WTC11 (cell line): ENCODE measurements at regions not wholly inside any gene's neighbourhood (a gene's known extent, or its start where the extent isn't known, plus 50 kb on each side); places are given as distances from the start of the nearest gene placed in this dataset.

Source experiments
- ATAC-seq: fragments of 200-7000 bp; cut with Tn5 transposase; 2 replicates; pipeline ENCODE4 v1.10.0; 2021; ENCODE audit warnings: mild to moderate bottlenecking, moderate library complexity
- CTCF ChIA-PET: fragments of 300-600 bp; sonication (Branson Sonifier 250); formaldehyde crosslinking; loops from one replicate; lab custom pipeline; 2021; ENCODE audit warnings: antibody characterized with exemption; lab: Charles Lee
- POLR2A ChIA-PET: fragments of 350-600 bp; sonication (Branson Sonifier 250); formaldehyde crosslinking; loops from one replicate; lab custom pipeline; 2021; ENCODE audit warnings: antibody characterized with exemption; lab: Charles Lee
- DNase-seq: peaks from one replicate; pipeline ENCODE4 v3.0.0; 2021; ENCODE audit warnings: low spot score
- H3K27ac Mint-ChIP-seq: 2 replicates; pipeline ENCODE4 v1.8.0; 2021; ENCODE audit warnings: mixed read lengths
- H3K27me3 Mint-ChIP-seq: 2 replicates; pipeline ENCODE4 v1.8.0; 2021; ENCODE audit warnings: low read depth, mild to moderate bottlenecking, moderate library complexity, mixed read lengths
- H3K36me3 Mint-ChIP-seq: 2 replicates; pipeline ENCODE4 v1.8.0; 2021; ENCODE audit warnings: mixed read lengths
- H3K4me1 Mint-ChIP-seq: 2 replicates; pipeline ENCODE4 v1.8.0; 2022; ENCODE audit warnings: mixed read lengths
- H3K4me3 Mint-ChIP-seq: 2 replicates; pipeline ENCODE4 v1.8.0; 2021; ENCODE audit warnings: mild to moderate bottlenecking, moderate library complexity, mixed read lengths
- H3K9me3 Mint-ChIP-seq: 2 replicates; pipeline ENCODE4 v1.8.0; 2021; ENCODE audit warnings: mixed read lengths
- ATF1 ChIP-seq: sonication (generic); formaldehyde crosslinking; IDR thresholded peaks from 2 replicates; pipeline ENCODE4 v1.8.1; 2023; ENCODE audit warnings: mild to moderate bottlenecking, moderate library complexity, missing genetic modification reagents
- ATF2 ChIP-seq: sonication (generic); formaldehyde crosslinking; IDR thresholded peaks from 2 replicates; pipeline ENCODE4 v1.8.1; 2022; ENCODE audit warnings: low read depth, missing genetic modification reagents, borderline replicate concordance
- ATF3 ChIP-seq: sonication (generic); formaldehyde crosslinking; conservative IDR thresholded peaks from 2 replicates; pipeline ENCODE4 v1.8.1; 2022; ENCODE audit warnings: mild to moderate bottlenecking, missing genetic modification reagents
- CREM ChIP-seq: sonication (generic); formaldehyde crosslinking; IDR thresholded peaks from 2 replicates; pipeline ENCODE4 v1.8.1; 2022; ENCODE audit warnings: mild to moderate bottlenecking, missing genetic modification reagents, moderate library complexity
- E2F4 ChIP-seq: sonication (generic); formaldehyde crosslinking; IDR thresholded peaks from 2 replicates; pipeline ENCODE4 v1.8.1; 2022; ENCODE audit warnings: low read depth, mild to moderate bottlenecking, moderate library complexity, missing genetic modification reagents, borderline replicate concordance
- ELF4 ChIP-seq: sonication (generic); formaldehyde crosslinking; IDR thresholded peaks from 2 replicates; pipeline ENCODE4 v1.8.1; 2022; ENCODE audit warnings: low read depth, mild to moderate bottlenecking, moderate library complexity, missing genetic modification reagents
- EMX1 ChIP-seq: fragments of 250-450 bp; sonication (Bioruptor Pico); IDR thresholded peaks from 2 replicates; pipeline ENCODE4 v1.8.0; 2021; ENCODE audit warnings: mild to moderate bottlenecking
- ESRRA ChIP-seq: sonication (generic); formaldehyde crosslinking; IDR thresholded peaks from 2 replicates; pipeline ENCODE4 v1.8.1; 2022; ENCODE audit warnings: mild to moderate bottlenecking, missing genetic modification reagents, borderline replicate concordance
- FOXJ3 ChIP-seq: sonication (generic); formaldehyde crosslinking; IDR thresholded peaks from 2 replicates; pipeline ENCODE4 v1.9.0; 2021; ENCODE audit warnings: missing genetic modification reagents, mild to moderate bottlenecking, borderline replicate concordance
- GABPB1 ChIP-seq: sonication (generic); formaldehyde crosslinking; IDR thresholded peaks from 2 replicates; pipeline ENCODE4 v1.8.1; 2023; ENCODE audit warnings: mild to moderate bottlenecking, missing genetic modification reagents
- HMGA2 ChIP-seq: fragments of 250-450 bp; sonication (Bioruptor Pico); IDR thresholded peaks from 2 replicates; pipeline ENCODE4 v1.4.0; 2021; ENCODE audit warnings: mild to moderate bottlenecking, moderate library complexity
- MLX ChIP-seq: sonication (generic); formaldehyde crosslinking; IDR thresholded peaks from 2 replicates; pipeline ENCODE4 v1.8.1; 2023; ENCODE audit warnings: mild to moderate bottlenecking, missing genetic modification reagents, moderate library complexity
- RORB ChIP-seq: fragments of 250-450 bp; sonication (Bioruptor Pico); IDR thresholded peaks from 2 replicates; pipeline ENCODE4 v1.9.0; 2021; ENCODE audit warnings: mild to moderate bottlenecking
- SMAD3 ChIP-seq: sonication (generic); formaldehyde crosslinking; IDR thresholded peaks from 2 replicates; pipeline ENCODE4 v1.8.0; 2022; ENCODE audit warnings: missing genetic modification reagents, mild to moderate bottlenecking, borderline replicate concordance
- SMAD4 ChIP-seq: sonication (generic); formaldehyde crosslinking; IDR thresholded peaks from 2 replicates; pipeline ENCODE4 v1.8.0; 2022; ENCODE audit warnings: mild to moderate bottlenecking, missing genetic modification reagents
- SOX15 ChIP-seq: fragments of 250-450 bp; sonication (Bioruptor Pico); IDR thresholded peaks from 2 replicates; pipeline ENCODE4 v1.9.0; 2021; ENCODE audit warnings: mild to moderate bottlenecking
- SP1 ChIP-seq: sonication (generic); formaldehyde crosslinking; conservative IDR thresholded peaks from 2 replicates; pipeline ENCODE4 v1.8.1; 2022; ENCODE audit warnings: missing genetic modification reagents
- TEAD4 ChIP-seq: sonication (generic); formaldehyde crosslinking; IDR thresholded peaks from 2 replicates; pipeline ENCODE4 v1.8.0; 2022; ENCODE audit warnings: mild to moderate bottlenecking, missing genetic modification reagents
- ZBTB21 ChIP-seq: sonication (generic); formaldehyde crosslinking; IDR thresholded peaks from 2 replicates; pipeline ENCODE4 v1.8.1; 2023; ENCODE audit warnings: mild to moderate bottlenecking, missing genetic modification reagents, borderline replicate concordance
- ZMAT4 ChIP-seq: fragments of 250-450 bp; sonication (Bioruptor Pico); IDR thresholded peaks from 2 replicates; pipeline ENCODE4 v1.9.0; 2021; ENCODE audit warnings: mild to moderate bottlenecking
- ZNF121 ChIP-seq: sonication (generic); formaldehyde crosslinking; IDR thresholded peaks from 2 replicates; pipeline ENCODE4 v1.8.0; 2023; ENCODE audit warnings: missing genetic modification reagents
- ZNF232 ChIP-seq: sonication (generic); formaldehyde crosslinking; IDR thresholded peaks from 2 replicates; pipeline ENCODE4 v1.8.0; 2022; ENCODE audit warnings: mild to moderate bottlenecking, missing genetic modification reagents
- ZNF671 ChIP-seq: fragments of 250-450 bp; sonication (Bioruptor Pico); IDR thresholded peaks from 2 replicates; pipeline ENCODE4 v1.8.0; 2021; ENCODE audit warnings: mild to moderate bottlenecking
- TF ChIP-seq, protein P1 (sequence below): sonication (generic); formaldehyde crosslinking; IDR thresholded peaks from 2 replicates; pipeline ENCODE4 v1.8.1; 2022; ENCODE audit warnings: mild to moderate bottlenecking, missing genetic modification reagents, moderate library complexity, borderline replicate concordance
- TF ChIP-seq, protein P2 (sequence below): sonication (generic); formaldehyde crosslinking; IDR thresholded peaks from 2 replicates; pipeline ENCODE4 v1.8.1; 2023; ENCODE audit warnings: mild to moderate bottlenecking, missing genetic modification reagents, borderline replicate concordance
- TF ChIP-seq, protein P3 (sequence below): sonication (generic); formaldehyde crosslinking; IDR thresholded peaks from 2 replicates; pipeline ENCODE4 v1.8.1; 2023; ENCODE audit warnings: mild to moderate bottlenecking, moderate library complexity, missing genetic modification reagents

DNA sequence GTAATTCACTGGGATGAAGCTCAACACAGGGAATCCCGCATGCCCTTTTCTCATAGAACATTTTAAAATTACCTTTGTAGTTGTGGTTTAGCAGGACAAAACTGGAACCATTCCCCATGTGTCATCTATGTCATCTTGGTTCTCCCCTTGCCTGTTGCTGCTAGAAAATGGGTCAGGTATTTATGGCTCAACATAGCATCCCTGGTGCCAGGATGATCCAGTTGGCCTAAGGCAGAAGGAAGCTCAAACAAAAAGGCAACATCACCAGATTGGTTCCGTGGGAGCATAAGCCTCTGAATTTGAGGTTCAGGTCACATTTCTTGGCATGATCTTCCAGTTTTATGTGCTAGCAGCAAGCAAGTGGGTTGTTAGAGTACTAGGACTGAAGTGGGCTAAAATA, 552.6 kb upstream of the BOD1L1 start:
- TF ChIP-seq MLX (CRISPR knock-in tag): no peak
- no peak for TF ChIP-seq ESRRA (CRISPR knock-in tag)
- TF ChIP-seq CREM (CRISPR knock-in tag): no peak
- TF ChIP-seq ZNF671 (CRISPR knock-in tag): no peak
- no peak for TF ChIP-seq SMAD3 (CRISPR knock-in tag)
- TF ChIP-seq ZMAT4 (CRISPR knock-in tag): no peak
- TF ChIP-seq GABPB1 (CRISPR knock-in tag): no peak
- TF ChIP-seq HMGA2 (CRISPR knock-in tag): no peak
- TF ChIP-seq ZBTB21 (CRISPR knock-in tag): no peak
- TF ChIP-seq EMX1 (CRISPR knock-in tag): no peak
- TF ChIP-seq E2F4: no peak
- TF ChIP-seq TEAD4 (CRISPR knock-in tag): no peak
- TF ChIP-seq RORB (CRISPR knock-in tag): no peak
- no peak for TF ChIP-seq ATF1
- no peak for TF ChIP-seq SOX15 (CRISPR knock-in tag)
- TF ChIP-seq SMAD4 (CRISPR knock-in tag): no peak
- no peak for TF ChIP-seq SP1 (CRISPR knock-in tag)
- TF ChIP-seq, all 79 proteins: peak for 0
- no peaks in the 10 kb centered on the region for H3K9me3 Mint-ChIP-seq
- H3K4me1 Mint-ChIP-seq: peaks cover 88% of the 10 kb centered on the region
- DNase-seq: no peak
- CTCF ChIA-PET: no interaction called here
- no peak for ATAC-seq
- no peak overlapping the region for H3K4me3 Mint-ChIP-seq
- no peak overlapping the region for H3K27ac Mint-ChIP-seq
- no peaks in the 10 kb centered on the region for H3K36me3 Mint-ChIP-seq
- POLR2A ChIA-PET: no interaction called here
- H3K27me3 Mint-ChIP-seq: no peaks in the 10 kb centered on the region; the same call in 1 of the 2 replicates

DNA sequence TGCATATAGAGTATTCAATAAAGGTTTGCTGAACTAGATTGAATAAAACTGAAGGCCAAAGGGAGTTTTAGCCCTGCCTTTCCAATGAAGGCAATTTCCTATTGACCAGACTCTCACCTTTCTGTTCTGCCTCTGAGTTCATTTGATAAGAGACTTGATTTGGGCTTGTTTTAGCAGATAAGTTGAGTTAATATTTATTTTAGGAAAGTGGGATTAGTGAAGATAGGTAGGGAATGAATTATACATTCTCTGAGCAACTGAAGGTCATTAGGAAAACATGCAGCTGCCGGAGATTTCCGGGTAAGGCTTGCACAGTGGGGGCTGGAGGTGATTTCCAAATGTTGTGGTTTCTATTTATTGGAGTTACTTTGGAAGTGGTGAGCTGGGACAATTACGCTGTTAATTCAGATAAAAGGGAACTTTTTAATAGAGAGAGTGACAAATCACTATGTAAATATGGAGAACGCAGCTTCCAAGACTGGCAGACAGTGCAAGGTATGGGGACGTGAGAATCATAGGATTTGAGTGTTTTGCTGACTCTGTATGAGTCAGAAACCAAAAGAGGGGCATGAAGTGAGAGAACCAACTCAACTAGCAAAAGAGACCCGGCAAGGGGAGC, 553.6 kb upstream of the BOD1L1 start:
- no peak overlapping the region for H3K4me3 Mint-ChIP-seq
- no peaks in the 10 kb centered on the region for H3K36me3 Mint-ChIP-seq
- H3K27me3 Mint-ChIP-seq: no peaks in the 10 kb centered on the region; the same call in 1 of the 2 replicates
- no peaks in the 10 kb centered on the region for H3K9me3 Mint-ChIP-seq
- ATAC-seq (no peak), DNase-seq (no peak)
- CTCF ChIA-PET: no interaction called here
- H3K27ac Mint-ChIP-seq: peak overlapping the region; percentile 46; the same call in 1 of the 2 replicates
- peaks cover 79% of the 10 kb centered on the region for H3K4me1 Mint-ChIP-seq
- POLR2A ChIA-PET: no interaction called here
- TF ChIP-seq FOXJ3 (CRISPR knock-in tag): no peak
- no peak for TF ChIP-seq ZNF121 (CRISPR knock-in tag)
- no peak for TF ChIP-seq CREM (CRISPR knock-in tag)
- no peak for TF ChIP-seq ATF2 (CRISPR knock-in tag)
- TF ChIP-seq ZNF232: no peak
- TF ChIP-seq, protein P1, sequence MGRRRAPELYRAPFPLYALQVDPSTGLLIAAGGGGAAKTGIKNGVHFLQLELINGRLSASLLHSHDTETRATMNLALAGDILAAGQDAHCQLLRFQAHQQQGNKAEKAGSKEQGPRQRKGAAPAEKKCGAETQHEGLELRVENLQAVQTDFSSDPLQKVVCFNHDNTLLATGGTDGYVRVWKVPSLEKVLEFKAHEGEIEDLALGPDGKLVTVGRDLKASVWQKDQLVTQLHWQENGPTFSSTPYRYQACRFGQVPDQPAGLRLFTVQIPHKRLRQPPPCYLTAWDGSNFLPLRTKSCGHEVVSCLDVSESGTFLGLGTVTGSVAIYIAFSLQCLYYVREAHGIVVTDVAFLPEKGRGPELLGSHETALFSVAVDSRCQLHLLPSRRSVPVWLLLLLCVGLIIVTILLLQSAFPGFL (CRISPR knock-in tag): no peak
- TF ChIP-seq ZBTB21 (CRISPR knock-in tag): no peak
- TF ChIP-seq, protein P2, sequence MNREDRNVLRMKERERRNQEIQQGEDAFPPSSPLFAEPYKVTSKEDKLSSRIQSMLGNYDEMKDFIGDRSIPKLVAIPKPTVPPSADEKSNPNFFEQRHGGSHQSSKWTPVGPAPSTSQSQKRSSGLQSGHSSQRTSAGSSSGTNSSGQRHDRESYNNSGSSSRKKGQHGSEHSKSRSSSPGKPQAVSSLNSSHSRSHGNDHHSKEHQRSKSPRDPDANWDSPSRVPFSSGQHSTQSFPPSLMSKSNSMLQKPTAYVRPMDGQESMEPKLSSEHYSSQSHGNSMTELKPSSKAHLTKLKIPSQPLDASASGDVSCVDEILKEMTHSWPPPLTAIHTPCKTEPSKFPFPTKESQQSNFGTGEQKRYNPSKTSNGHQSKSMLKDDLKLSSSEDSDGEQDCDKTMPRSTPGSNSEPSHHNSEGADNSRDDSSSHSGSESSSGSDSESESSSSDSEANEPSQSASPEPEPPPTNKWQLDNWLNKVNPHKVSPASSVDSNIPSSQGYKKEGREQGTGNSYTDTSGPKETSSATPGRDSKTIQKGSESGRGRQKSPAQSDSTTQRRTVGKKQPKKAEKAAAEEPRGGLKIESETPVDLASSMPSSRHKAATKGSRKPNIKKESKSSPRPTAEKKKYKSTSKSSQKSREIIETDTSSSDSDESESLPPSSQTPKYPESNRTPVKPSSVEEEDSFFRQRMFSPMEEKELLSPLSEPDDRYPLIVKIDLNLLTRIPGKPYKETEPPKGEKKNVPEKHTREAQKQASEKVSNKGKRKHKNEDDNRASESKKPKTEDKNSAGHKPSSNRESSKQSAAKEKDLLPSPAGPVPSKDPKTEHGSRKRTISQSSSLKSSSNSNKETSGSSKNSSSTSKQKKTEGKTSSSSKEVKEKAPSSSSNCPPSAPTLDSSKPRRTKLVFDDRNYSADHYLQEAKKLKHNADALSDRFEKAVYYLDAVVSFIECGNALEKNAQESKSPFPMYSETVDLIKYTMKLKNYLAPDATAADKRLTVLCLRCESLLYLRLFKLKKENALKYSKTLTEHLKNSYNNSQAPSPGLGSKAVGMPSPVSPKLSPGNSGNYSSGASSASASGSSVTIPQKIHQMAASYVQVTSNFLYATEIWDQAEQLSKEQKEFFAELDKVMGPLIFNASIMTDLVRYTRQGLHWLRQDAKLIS (CRISPR knock-in tag): no peak
- no peak for TF ChIP-seq TEAD4 (CRISPR knock-in tag)
- TF ChIP-seq ATF3: no peak
- TF ChIP-seq ELF4: no peak
- TF ChIP-seq, protein P3, sequence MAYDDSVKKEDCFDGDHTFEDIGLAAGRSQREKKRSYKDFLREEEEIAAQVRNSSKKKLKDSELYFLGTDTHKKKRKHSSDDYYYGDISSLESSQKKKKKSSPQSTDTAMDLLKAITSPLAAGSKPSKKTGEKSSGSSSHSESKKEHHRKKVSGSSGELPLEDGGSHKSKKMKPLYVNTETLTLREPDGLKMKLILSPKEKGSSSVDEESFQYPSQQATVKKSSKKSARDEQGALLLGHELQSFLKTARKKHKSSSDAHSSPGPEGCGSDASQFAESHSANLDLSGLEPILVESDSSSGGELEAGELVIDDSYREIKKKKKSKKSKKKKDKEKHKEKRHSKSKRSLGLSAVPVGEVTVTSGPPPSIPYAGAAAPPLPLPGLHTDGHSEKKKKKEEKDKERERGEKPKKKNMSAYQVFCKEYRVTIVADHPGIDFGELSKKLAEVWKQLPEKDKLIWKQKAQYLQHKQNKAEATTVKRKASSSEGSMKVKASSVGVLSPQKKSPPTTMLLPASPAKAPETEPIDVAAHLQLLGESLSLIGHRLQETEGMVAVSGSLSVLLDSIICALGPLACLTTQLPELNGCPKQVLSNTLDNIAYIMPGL (CRISPR knock-in tag): no peak
